Astrocyte (in vitro differentiated cells and primary cell): ENCODE measurements at regions not wholly inside any gene's neighbourhood (a gene's known extent, or its start where the extent isn't known, plus 50 kb on each side); places are given as distances from the start of the nearest gene placed in this dataset.

Source experiments
- EZH2 ChIP-seq: IDR thresholded peaks from 2 replicates; pipeline ENCODE4 v1.6.1; 2012; ENCODE audit warnings: mild to moderate bottlenecking, low read length, inconsistent platforms; ENCODE audit not compliant: insufficient read depth
- TF ChIP-seq, protein P1 (sequence below): IDR thresholded peaks from 2 replicates; pipeline ENCODE4 v1.5.1; 2011; ENCODE audit warnings: low read depth, mild to moderate bottlenecking, inconsistent platforms, low read length, moderate library complexity; ENCODE audit not compliant: insufficient read depth

DNA sequence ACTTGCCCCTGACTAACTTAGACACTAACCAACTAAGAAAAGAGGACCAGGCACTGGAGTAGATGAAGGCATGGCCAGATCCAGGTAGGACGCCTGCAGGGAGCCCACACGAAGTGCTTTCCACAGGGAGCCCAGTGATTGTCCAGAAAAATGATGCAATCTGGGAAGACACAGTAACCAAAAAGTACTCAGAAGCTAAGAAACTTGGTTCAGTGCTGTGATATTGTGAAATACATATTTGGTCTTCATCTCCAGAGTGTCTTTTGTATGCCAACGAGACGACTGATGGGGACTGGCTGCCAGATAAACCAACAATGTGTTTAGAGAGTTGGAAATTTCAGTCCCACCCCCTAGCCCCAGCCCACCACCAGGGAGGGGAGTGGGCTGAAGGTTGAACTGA is 135.0 kb downstream of the SP3 start:
- TF ChIP-seq, protein P1, sequence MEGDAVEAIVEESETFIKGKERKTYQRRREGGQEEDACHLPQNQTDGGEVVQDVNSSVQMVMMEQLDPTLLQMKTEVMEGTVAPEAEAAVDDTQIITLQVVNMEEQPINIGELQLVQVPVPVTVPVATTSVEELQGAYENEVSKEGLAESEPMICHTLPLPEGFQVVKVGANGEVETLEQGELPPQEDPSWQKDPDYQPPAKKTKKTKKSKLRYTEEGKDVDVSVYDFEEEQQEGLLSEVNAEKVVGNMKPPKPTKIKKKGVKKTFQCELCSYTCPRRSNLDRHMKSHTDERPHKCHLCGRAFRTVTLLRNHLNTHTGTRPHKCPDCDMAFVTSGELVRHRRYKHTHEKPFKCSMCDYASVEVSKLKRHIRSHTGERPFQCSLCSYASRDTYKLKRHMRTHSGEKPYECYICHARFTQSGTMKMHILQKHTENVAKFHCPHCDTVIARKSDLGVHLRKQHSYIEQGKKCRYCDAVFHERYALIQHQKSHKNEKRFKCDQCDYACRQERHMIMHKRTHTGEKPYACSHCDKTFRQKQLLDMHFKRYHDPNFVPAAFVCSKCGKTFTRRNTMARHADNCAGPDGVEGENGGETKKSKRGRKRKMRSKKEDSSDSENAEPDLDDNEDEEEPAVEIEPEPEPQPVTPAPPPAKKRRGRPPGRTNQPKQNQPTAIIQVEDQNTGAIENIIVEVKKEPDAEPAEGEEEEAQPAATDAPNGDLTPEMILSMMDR: no peak
- no peak for TF ChIP-seq EZH2
